MM.1S (cell line): ENCODE measurements at regions not wholly inside any gene's neighbourhood (a gene's known extent, or its start where the extent isn't known, plus 50 kb on each side); places are given as distances from the start of the nearest gene placed in this dataset.

Experiments
- CTCF ChIP-seq: fragments of 300-600 bp; sonication (generic); IDR thresholded peaks from 2 replicates; pipeline ENCODE4 v1.5.1; 2016; ENCODE audit warnings: antibody characterized with exemption, low read length, mixed read lengths
- EZH2 ChIP-seq: fragments of 300-600 bp; sonication (generic); optimal IDR thresholded peaks from 2 replicates; pipeline ENCODE3; 2017; ENCODE audit warnings: low read depth, mild to moderate bottlenecking, antibody characterized with exemption, low read length, mixed read lengths
- EZH2phosphoT487 ChIP-seq: fragments of 300-600 bp; sonication (generic); IDR thresholded peaks from 2 replicates; pipeline ENCODE4 v1.6.1; 2018; ENCODE audit warnings: antibody characterized with exemption, low read length

- TF ChIP-seq CTCF (no peak), EZH2 (no peak), EZH2phosphoT487 (no peak)
These were observed 231.9 kb upstream of the FOXN3 start for GRCh38 chr14:89648924-89649323.
